ENCODE measurements at regions not wholly inside any gene's neighbourhood (a gene's known extent, or its start where the extent isn't known, plus 50 kb on each side); places are given as distances from the start of the nearest gene placed in this dataset.

- Mint-ChIP-seq H3K27me3 (ENCODE audit: insufficient read depth) (no peaks in the 10 kb centered on the region), H3K4me1 (ENCODE audit: low read depth) (no peaks in the 10 kb centered on the region), H3K9me3 (no peaks in the 10 kb centered on the region), H3K36me3 (ENCODE audit: low read depth) (no peaks in the 10 kb centered on the region), H3K4me3 (no peak overlapping the region), H3K27ac (no peak overlapping the region)
- intact Hi-C loops (cut with micrococcal nuclease), result no loop called here
- no peak for DNase-seq (ENCODE audit: low spot score)
Observed at GRCh38 chr5:118778941-118779340, 209.4 kb downstream of the DTWD2 start.

- H3K4me1 Mint-ChIP-seq (ENCODE audit: low read depth), result no peaks in the 10 kb centered on the region
- no peaks in the 10 kb centered on the region for H3K27me3 Mint-ChIP-seq (ENCODE audit: insufficient read depth)
- H3K9me3 Mint-ChIP-seq, result no peaks in the 10 kb centered on the region
- H3K27ac Mint-ChIP-seq, result no peak overlapping the region
- no peak overlapping the region for H3K4me3 Mint-ChIP-seq
- no peaks in the 10 kb centered on the region for H3K36me3 Mint-ChIP-seq (ENCODE audit: low read depth)
- DNase-seq (ENCODE audit: low spot score), result no peak
- intact Hi-C loops (cut with micrococcal nuclease), result no loop called here
Observed at GRCh38 chr5:118777189-118777736, 211.1 kb downstream of the DTWD2 start.

- Mint-ChIP-seq H3K4me1 (ENCODE audit: low read depth) (no peaks in the 10 kb centered on the region), H3K27ac (no peak overlapping the region), H3K36me3 (ENCODE audit: low read depth) (no peaks in the 10 kb centered on the region), H3K27me3 (ENCODE audit: insufficient read depth) (no peaks in the 10 kb centered on the region), H3K9me3 (no peaks in the 10 kb centered on the region), H3K4me3 (no peak overlapping the region)
- no peak for DNase-seq (ENCODE audit: low spot score)
- intact Hi-C loops (cut with micrococcal nuclease), result no loop called here
Observed at GRCh38 chr5:118776755-118777154, 211.6 kb downstream of the DTWD2 start.

- Mint-ChIP-seq H3K36me3 (ENCODE audit: low read depth) (no peaks in the 10 kb centered on the region), H3K27ac (no peak overlapping the region)
Observed at GRCh38 chr5:118775790-118776499, 212.4 kb downstream of the DTWD2 start.

GRCh38 chr5:118768607-118769175, 219.7 kb downstream of the DTWD2 start:
- no peaks in the 10 kb centered on the region for H3K4me1 Mint-ChIP-seq (ENCODE audit: low read depth)
- intact Hi-C loops (cut with micrococcal nuclease), result no loop called here
- peaks cover 3% of the 10 kb centered on the region for H3K27me3 Mint-ChIP-seq (ENCODE audit: insufficient read depth)
- no peaks in the 10 kb centered on the region for H3K9me3 Mint-ChIP-seq
- no peaks in the 10 kb centered on the region for H3K36me3 Mint-ChIP-seq (ENCODE audit: low read depth)
- H3K4me3 Mint-ChIP-seq, result no peak overlapping the region
- DNase-seq (ENCODE audit: low spot score), result no peak
- no peak overlapping the region for H3K27ac Mint-ChIP-seq

More at GRCh38 chr5:118775790-118776499, 212.4 kb downstream of the DTWD2 start:
- Mint-ChIP-seq H3K9me3 (no peaks in the 10 kb centered on the region), H3K4me1 (ENCODE audit: low read depth) (no peaks in the 10 kb centered on the region), H3K4me3 (no peak overlapping the region), H3K27me3 (ENCODE audit: insufficient read depth) (no peaks in the 10 kb centered on the region)
- DNase-seq (ENCODE audit: low spot score), result no peak
- intact Hi-C loops (cut with micrococcal nuclease), result no loop called here

GRCh38 chr5:118762291-118762690, 226.1 kb downstream of the DTWD2 start:
- Mint-ChIP-seq H3K27me3 (ENCODE audit: insufficient read depth) (peaks cover 2% of the 10 kb centered on the region), H3K4me1 (ENCODE audit: low read depth) (no peaks in the 10 kb centered on the region)

GRCh38 chr5:118761814-118762213, 226.5 kb downstream of the DTWD2 start:
- Mint-ChIP-seq H3K36me3 (ENCODE audit: low read depth) (no peaks in the 10 kb centered on the region), H3K9me3 (no peaks in the 10 kb centered on the region), H3K4me3 (no peak overlapping the region), H3K27ac (no peak overlapping the region), H3K27me3 (ENCODE audit: insufficient read depth) (peaks cover 2% of the 10 kb centered on the region), H3K4me1 (ENCODE audit: low read depth) (no peaks in the 10 kb centered on the region)
- DNase-seq (ENCODE audit: low spot score), result no peak
- intact Hi-C loops (cut with micrococcal nuclease), result no loop called here

More at GRCh38 chr5:118762291-118762690, 226.1 kb downstream of the DTWD2 start:
- no peaks in the 10 kb centered on the region for H3K9me3 Mint-ChIP-seq
- intact Hi-C loops (cut with micrococcal nuclease), result no loop called here
- no peaks in the 10 kb centered on the region for H3K36me3 Mint-ChIP-seq (ENCODE audit: low read depth)
- H3K4me3 Mint-ChIP-seq, result no peak overlapping the region
- H3K27ac Mint-ChIP-seq, result no peak overlapping the region
- no peak for DNase-seq (ENCODE audit: low spot score)

- Mint-ChIP-seq H3K27me3 (ENCODE audit: insufficient read depth) (peaks cover 4% of the 10 kb centered on the region), H3K27ac (no peak overlapping the region), H3K36me3 (ENCODE audit: low read depth) (no peaks in the 10 kb centered on the region), H3K4me1 (ENCODE audit: low read depth) (no peaks in the 10 kb centered on the region), H3K9me3 (no peaks in the 10 kb centered on the region), H3K4me3 (no peak overlapping the region)
- intact Hi-C loops (cut with micrococcal nuclease), result no loop called here
- no peak for DNase-seq (ENCODE audit: low spot score)
Observed at GRCh38 chr5:118752969-118753368, 235.4 kb downstream of the DTWD2 start.

GRCh38 chr5:118736396-118736795, 252.0 kb downstream of the DTWD2 start:
- Mint-ChIP-seq H3K27ac (no peak overlapping the region), H3K4me1 (ENCODE audit: low read depth) (no peaks in the 10 kb centered on the region), H3K9me3 (no peaks in the 10 kb centered on the region), H3K27me3 (ENCODE audit: insufficient read depth) (no peaks in the 10 kb centered on the region), H3K4me3 (no peak overlapping the region), H3K36me3 (ENCODE audit: low read depth) (no peaks in the 10 kb centered on the region)
- DNase-seq (ENCODE audit: low spot score), result no peak
- intact Hi-C loops (cut with micrococcal nuclease), result no loop called here

GRCh38 chr5:118733394-118733793, 255.0 kb downstream of the DTWD2 start:
- intact Hi-C loops (cut with micrococcal nuclease), result no loop called here
- no peak overlapping the region for H3K4me3 Mint-ChIP-seq
- H3K36me3 Mint-ChIP-seq (ENCODE audit: low read depth), result no peaks in the 10 kb centered on the region
- no peaks in the 10 kb centered on the region for H3K4me1 Mint-ChIP-seq (ENCODE audit: low read depth)
- no peak for DNase-seq (ENCODE audit: low spot score)
- no peaks in the 10 kb centered on the region for H3K9me3 Mint-ChIP-seq
- H3K27ac Mint-ChIP-seq, result no peak overlapping the region
- H3K27me3 Mint-ChIP-seq (ENCODE audit: insufficient read depth), result no peaks in the 10 kb centered on the region

- Mint-ChIP-seq H3K9me3 (no peaks in the 10 kb centered on the region), H3K27ac (no peak overlapping the region), H3K4me1 (ENCODE audit: low read depth) (no peaks in the 10 kb centered on the region), H3K36me3 (ENCODE audit: low read depth) (no peaks in the 10 kb centered on the region), H3K4me3 (no peak overlapping the region), H3K27me3 (ENCODE audit: insufficient read depth) (no peaks in the 10 kb centered on the region)
- intact Hi-C loops (cut with micrococcal nuclease), result no loop called here
- no peak for DNase-seq (ENCODE audit: low spot score)
Observed at GRCh38 chr5:118728191-118728590, 260.2 kb downstream of the DTWD2 start.

GRCh38 chr5:118726891-118727290, 261.5 kb downstream of the DTWD2 start:
- intact Hi-C loops (cut with micrococcal nuclease), result no loop called here
- Mint-ChIP-seq H3K4me3 (no peak overlapping the region), H3K27ac (no peak overlapping the region), H3K4me1 (ENCODE audit: low read depth) (no peaks in the 10 kb centered on the region), H3K9me3 (no peaks in the 10 kb centered on the region), H3K27me3 (ENCODE audit: insufficient read depth) (no peaks in the 10 kb centered on the region), H3K36me3 (ENCODE audit: low read depth) (no peaks in the 10 kb centered on the region)
- no peak for DNase-seq (ENCODE audit: low spot score)

- H3K4me3 Mint-ChIP-seq, result no peak overlapping the region
- DNase-seq (ENCODE audit: low spot score), result no peak
- H3K9me3 Mint-ChIP-seq, result no peaks in the 10 kb centered on the region
- H3K36me3 Mint-ChIP-seq (ENCODE audit: low read depth), result no peaks in the 10 kb centered on the region
- no peaks in the 10 kb centered on the region for H3K4me1 Mint-ChIP-seq (ENCODE audit: low read depth)
- intact Hi-C loops (cut with micrococcal nuclease), result no loop called here
- H3K27ac Mint-ChIP-seq, result no peak overlapping the region
- H3K27me3 Mint-ChIP-seq (ENCODE audit: insufficient read depth), result no peaks in the 10 kb centered on the region
Observed at GRCh38 chr5:118723021-118723338, 265.4 kb downstream of the DTWD2 start.
